GM13977 (cell line): ENCODE measurements at regions not wholly inside any gene's neighbourhood (a gene's known extent, or its start where the extent isn't known, plus 50 kb on each side); places are given as distances from the start of the nearest gene placed in this dataset.

Source experiments
- DNase-seq: peaks from one replicate; pipeline ENCODE4 v3.0.0; 2012; ENCODE audit warnings: low spot score
- in situ Hi-C: fragments of 300-500 bp; cut with MboI; formaldehyde crosslinking; loops from one replicate; pipeline ENCODE4 v1.12.0; 2022; ENCODE audit warnings: low sequenced_read_pairs, low pct_unique_long_range_greater_than_20kb, mixed read lengths, inconsistent platforms; ENCODE audit not compliant: unreplicated experiment
- TF ChIP-seq, protein P1 (sequence below): IDR thresholded peaks from 2 replicates; pipeline ENCODE4 v1.5.1; 2012; ENCODE audit warnings: mild to moderate bottlenecking, control low read depth; ENCODE audit not compliant: insufficient read depth; ENCODE audit errors: extremely low read depth, missing control alignments

DNA sequence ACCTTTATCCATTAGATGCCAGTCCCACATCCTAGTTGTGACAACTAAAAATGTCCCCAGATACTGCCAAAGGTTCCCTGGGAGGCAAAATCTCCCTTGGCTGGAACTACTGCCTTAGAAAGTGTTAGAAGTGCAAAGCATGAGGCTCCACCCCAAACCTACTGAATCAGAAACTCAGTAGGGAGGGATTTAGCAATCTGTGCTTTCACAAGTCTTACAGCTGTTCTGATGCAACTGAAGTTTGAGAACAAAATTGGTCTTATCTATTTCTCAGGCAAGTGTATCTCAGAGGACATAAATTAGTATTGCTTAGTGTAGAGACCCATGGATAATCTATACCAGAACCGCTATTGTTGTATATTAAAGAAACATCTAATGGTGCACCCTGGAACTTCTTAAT lies 70.2 kb downstream of the CLDN1 start:
- TF ChIP-seq, protein P1, sequence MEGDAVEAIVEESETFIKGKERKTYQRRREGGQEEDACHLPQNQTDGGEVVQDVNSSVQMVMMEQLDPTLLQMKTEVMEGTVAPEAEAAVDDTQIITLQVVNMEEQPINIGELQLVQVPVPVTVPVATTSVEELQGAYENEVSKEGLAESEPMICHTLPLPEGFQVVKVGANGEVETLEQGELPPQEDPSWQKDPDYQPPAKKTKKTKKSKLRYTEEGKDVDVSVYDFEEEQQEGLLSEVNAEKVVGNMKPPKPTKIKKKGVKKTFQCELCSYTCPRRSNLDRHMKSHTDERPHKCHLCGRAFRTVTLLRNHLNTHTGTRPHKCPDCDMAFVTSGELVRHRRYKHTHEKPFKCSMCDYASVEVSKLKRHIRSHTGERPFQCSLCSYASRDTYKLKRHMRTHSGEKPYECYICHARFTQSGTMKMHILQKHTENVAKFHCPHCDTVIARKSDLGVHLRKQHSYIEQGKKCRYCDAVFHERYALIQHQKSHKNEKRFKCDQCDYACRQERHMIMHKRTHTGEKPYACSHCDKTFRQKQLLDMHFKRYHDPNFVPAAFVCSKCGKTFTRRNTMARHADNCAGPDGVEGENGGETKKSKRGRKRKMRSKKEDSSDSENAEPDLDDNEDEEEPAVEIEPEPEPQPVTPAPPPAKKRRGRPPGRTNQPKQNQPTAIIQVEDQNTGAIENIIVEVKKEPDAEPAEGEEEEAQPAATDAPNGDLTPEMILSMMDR, result no peak
- no peak for DNase-seq
- in situ Hi-C loops, result no loop called here

DNA sequence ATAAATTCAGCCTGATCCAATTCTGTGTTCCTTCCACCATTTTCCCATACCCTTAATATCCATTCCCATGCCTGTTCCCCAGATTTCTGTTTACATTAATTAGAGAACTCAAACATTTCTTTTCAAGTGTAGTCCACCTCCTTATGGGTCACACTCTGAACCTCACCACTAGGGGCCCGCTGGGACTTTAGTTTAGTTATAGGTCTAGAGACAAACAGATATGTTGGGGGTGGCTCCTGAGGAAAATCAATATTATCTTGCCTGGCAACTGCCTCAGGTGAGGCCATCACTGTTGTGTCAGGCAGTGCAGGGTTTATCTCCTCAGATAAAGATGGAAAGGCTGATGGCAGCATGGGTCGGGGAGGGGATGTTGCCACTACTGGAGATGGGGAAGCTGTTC lies 72.8 kb downstream of the CLDN1 start:
- in situ Hi-C loops, result no loop called here

DNA sequence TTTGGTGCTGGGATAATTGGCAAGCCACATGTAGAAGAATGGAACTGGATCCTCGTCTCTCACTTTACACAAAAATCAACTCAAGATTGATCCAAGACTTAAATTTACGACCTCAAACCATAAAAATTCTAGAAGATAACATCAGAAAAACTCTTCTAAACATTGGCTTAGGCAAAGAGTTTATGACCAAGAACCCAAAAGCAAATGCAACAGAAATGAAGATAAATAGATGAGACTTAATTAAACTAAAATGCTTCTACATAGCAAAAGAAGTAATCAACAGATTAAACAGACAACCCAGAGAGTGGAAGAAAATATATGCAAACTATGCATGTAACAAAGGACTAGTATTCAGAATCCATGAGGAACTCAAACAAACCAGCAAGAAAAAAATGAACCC lies 80.1 kb downstream of the CLDN1 start:
- DNase-seq, result no peak
- in situ Hi-C loops, result no loop called here
- TF ChIP-seq, protein P1, result no peak

More for the DNA sequence above, 72.8 kb downstream of the CLDN1 start:
- DNase-seq, result no peak
- TF ChIP-seq, protein P1, result no peak

DNA sequence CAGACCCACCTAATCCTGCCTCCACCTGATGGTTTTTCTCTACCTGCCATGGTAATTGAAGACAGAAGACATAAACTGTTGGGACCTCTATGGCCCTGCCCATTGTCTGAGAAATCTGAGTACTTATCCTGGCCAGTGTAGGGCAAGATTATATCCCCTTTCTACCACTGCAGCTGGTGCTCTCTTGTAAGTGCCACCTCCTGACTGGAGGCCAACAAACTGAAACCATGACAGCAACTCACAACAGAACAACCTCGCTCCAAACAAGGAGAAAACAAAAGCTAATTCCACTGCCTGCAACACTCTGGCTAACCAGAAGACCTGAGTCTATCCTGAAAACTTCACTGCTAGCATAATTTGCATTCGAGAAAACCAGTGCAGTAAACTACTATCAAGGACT lies 82.9 kb downstream of the CLDN1 start:
- no peak for DNase-seq
- in situ Hi-C loops, result no loop called here
- TF ChIP-seq, protein P1, result no peak

DNA sequence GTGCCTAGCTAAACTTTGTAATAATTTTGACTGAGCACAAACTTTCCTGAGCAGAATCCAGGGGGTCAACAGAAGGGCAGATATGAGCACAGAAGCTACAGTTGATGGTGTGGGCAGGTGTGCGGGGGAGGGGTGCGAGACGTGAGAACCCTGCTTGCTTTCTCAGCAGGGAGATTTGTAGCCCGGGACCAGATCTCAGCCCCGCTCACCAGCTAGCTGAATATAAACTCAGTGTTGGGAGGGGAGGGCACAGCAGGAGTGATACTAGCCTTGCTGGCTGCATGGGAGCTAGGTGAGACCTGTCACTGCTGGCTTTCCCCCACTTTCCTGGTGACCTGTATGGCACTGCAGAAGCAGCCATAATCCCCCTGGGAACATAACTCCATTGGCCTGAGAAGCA lies 83.4 kb downstream of the CLDN1 start:
- no peak for DNase-seq

DNA sequence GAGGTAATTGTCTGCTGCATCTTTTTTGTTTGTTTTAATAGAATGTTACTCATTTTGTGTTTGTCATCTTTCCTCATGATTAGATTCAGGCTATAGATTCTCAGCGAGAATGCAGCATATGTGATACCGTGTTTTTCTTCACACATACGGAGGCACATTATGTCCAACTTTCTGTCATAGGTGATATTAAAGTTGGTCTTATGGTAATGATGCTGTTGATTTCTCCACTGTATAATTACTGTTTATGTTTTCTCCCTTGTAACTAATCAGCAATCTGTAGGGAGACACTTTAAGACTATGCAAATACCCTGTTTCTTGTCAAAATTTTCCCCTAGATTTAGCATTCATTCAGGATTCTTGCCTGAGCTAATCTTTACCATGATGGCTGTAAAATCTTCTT lies 87.6 kb downstream of the CLDN1 start:
- in situ Hi-C loops, result no loop called here
- TF ChIP-seq, protein P1, result no peak
- no peak for DNase-seq

More for the DNA sequence above, 83.4 kb downstream of the CLDN1 start:
- in situ Hi-C loops, result no loop called here
- TF ChIP-seq, protein P1, result no peak
